Tongue (tissue), 1 donor: ENCODE measurements at regions not wholly inside any gene's neighbourhood (a gene's known extent, or its start where the extent isn't known, plus 50 kb on each side); places are given as distances from the start of the nearest gene placed in this dataset.

ENCODE experiments used
- DNase-seq: peaks from one replicate; pipeline ENCODE4 v3.0.0-alpha.2; 2015

DNA sequence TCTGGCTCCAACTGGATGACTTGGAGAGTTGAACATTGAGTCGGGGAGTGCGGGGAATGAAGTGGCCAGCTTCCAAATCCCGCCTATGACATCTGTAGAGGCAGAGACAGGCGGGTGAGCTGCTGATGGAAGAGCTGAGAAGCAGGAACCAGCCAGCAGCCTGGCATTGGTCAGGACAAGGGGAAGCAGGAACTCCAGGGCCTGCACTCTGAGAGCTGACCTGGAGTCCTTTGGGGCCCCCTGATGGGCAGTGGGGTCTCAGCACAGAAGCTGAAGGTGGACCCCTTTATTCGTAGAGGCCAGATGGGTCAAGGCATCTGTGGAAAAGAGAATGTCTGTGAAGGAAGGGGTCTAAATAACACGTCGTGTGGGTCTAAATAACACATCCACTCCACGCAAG is 57.0 kb downstream of the SEC61G start:
- no peak for DNase-seq

DNA sequence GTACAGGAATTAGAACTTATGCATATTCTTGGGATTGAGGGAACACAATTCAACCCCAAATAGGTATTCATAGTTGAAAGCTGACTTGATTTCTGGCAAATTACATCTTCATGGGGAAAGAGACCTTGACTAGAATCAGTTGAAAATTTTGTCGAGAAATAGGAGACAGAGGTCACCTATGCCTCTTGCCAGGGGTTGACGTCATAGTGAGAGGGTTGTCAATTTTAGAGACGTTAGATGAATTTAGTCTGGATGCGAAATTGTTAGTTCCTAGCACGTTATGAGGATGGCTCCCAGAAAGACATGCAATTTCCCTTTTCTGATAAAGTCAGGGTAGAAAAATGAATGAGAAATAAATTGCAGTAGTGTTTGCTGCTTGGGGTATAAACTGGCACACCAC is 59.3 kb downstream of the SEC61G start:
- no peak for DNase-seq

DNA sequence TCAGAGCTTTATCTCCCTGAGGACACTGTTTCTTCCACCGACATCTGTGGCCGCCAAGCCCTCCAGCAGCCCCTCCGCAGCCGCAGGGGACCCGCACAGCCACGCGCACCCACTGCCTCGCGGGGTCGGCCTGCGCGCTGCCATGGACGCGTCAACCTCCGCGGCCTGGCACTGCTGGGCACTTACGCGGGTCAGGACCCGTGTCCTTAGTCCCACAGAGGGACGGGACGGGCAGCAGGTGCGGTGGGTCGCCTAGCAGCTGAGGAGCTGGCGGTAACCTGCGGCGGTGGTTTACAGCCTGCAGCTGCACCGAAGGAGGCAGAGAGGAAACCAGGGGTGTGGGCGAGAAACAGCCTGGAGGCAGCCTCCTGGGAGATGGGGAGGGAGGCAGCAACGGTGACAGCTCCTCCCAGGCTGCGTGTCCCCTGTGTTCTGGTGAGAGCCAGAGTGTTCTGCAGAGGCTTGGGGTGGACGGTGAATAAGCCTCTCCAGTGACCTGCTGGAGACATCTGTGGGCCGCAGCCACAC is 61.3 kb downstream of the SEC61G start:
- no peak for DNase-seq

DNA sequence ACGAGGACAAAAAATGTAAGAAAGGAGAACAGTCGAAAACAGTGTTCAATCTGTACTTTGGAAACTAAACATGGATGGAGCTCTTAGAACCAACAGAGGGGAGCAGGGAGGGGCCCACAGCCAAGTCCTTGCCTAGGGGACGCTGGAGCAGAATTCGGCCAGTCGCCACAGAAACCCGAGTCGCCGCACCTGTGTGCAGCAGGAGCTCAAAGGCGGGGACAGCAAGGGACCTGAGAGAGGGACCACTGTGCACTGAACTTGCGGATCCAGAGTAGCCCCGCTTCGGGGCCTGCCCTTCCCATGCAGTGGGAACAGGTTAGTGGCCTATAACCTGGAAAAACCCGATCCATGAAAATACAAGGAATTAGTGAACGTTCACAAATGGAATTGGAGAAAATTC is 68.1 kb downstream of the SEC61G start:
- DNase-seq = no peak

DNA sequence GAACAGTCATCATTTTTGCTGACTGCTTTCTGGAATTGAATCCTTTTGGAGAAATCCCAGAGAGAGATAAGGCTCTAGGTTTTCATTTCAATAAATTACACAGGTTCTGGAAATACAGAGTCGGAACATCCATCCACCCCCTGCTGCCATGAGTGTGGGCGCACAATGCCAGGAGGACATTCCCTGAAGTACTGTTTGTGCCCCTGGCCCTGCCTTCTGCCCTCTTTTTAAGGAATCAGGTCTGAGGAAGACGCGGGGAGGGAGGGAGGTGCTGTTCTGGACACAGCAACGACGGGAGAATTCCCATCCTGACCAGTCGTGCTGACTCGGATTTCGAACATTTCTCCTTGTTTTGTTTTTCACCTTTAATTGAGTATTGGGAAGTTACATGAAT is 69.0 kb downstream of the SEC61G start:
- DNase-seq = no peak

DNA sequence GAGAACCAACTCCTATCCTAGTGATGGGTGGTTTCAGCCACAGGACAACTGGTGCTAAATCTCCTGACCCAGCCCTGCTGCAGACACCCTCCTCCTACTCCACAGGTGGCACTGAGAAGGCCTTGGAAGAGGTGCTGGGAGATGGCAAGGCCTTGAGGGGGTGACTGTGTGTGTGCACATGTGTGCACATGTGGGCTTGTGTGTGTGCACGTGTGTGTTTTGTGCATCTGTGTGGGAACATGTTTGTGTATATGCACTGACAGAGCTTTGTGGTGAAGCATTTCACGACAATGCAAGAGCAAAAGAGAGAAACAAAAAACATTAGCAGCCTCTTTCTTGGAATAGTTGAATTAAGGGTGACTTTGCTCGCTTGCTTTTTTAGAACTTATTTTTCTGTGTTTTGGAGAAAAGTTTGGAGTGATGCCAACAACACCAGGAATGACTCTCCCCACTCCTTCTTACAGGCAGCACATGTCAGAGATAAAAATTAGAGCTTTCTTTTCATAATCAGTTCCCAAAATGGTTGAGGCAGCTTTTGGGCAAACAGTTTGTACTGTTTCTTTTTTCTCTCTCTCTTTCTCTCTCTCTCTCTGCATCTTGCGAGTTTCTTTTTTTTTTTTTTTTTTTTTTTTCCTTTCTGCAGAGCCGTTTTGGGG is 69.5 kb downstream of the SEC61G start:
- DNase-seq = no peak

DNA sequence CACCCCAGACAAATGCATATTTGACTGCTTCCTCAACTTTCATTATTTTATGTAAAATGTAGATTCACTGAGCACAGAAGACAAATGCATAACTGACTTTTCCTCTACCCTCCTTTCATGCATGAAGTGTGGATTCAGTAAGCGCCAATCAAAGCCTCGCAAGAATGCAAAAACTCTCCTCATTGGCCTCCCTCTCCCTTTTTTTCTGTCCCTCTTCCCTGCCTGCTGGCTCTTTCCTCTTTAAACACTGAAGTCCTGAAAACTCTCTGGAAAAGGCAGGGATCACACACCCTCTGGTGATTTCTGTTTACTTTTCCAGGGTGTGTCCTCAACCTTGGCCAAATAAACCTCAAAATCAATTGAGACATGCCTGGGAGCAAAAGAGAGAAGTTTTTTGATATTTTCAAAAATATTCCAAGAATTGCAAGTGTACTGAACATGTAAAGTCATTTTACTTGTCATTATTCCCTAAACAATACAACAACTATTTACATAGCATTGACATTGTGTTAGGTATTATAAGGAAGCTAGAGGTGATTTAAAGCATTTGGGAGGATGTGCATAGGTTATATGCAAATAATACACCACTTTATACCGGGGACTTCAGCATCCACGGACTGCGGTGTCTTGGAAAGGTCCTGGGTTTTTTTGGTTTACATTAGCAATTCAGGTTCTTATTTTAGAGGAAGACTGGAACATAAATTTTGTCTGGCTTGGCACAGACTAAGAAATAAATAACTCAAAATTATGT is 71.4 kb downstream of the SEC61G start:
- DNase-seq = no peak

DNA sequence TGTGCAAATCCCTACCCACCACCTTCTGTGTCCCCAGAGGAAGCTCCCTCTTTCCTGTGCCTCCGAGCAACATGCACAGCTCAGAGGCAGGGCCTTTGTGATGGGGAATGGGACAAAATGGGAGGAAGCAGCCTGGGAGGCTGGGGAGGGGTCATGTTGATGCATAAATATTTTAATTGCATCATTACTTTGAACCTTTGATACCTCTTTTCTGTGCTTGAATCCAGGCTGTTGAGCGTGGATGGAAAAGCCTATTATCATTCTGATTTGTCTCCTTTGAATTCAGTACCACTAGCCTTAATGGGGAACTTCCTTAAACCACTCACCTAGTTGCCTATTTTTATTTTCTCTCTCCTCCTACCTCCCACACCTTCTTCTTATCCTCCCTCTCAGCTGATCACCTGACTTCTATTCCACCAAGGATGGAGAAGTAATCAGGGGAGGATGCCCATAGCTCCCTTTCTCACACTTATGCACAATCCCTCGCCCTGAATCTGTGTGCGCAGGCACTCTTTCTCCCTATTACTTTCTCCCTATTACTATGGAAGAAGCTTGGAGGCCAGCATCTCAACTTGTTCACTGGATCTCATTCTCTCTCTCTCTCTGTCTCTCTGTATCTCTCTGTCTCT is 78.5 kb downstream of the SEC61G start:
- DNase-seq = no peak

DNA sequence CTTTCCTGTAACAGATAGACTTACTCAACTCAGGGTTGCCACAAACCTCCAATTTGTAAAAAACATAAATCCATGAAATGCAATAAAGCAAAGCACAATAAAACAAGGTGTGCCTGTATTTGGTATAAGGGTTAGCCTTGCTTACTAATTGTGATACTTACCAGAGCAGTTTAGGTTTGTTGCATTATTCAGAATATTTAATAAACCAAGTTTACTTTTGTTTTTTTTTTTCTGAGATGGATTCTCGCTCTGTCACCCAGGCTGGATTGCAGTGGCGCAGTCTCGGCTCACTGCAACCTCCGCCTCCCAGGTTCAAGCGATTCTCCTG is 79.6 kb downstream of the SEC61G start:
- DNase-seq = no peak

DNA sequence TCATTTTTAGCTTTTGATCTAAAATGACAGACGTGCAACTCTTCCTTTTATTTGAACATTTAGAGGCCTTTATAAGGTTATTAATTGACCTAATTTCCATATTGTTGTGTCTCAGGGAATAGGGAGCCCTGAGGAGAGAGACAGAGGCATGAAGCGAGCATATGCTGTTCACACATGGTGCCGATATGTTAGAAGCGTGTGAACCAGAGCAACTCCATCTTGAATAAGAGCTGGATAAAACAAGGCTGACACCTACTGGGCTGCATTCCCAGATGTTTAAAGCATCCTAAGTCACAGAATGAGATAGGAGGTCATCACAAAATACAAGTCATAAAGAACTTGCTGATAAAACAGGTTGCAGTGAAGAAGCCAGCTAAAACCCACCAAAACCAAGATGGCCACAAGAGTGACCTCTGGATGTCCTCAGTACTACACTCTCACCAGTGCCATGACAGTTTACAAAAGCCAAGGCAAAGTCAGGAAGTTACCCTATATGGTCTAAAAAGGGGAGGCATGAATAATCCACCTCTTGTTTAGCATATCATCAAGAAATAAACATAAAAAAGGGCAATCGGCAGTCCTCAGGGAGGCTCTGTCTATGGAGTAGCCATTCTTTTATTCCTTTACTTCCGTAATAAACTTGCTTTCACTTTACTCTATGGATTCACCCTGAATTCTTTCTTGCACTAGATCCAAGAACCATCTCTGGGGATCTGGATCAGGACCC is 80.1 kb downstream of the SEC61G start:
- no peak for DNase-seq

DNA sequence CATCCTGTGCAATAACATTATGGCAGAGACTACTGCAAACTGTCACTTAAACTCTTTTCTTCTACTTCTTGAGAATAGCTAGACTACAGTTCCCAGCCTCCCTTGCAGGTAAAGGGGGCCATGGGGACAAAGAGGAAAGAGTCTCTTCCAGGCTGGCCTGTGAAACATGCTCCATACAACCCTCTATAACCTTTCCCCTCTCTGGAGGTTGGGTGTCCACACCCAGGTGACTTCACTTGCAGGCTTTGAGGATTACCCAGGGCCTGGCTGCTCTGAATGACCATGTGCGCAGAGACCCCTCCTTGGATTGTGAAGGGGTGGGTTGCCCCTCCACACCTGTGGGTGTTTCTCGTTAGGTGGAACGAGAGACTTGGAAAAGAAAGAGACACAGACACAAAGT is 84.1 kb downstream of the SEC61G start:
- DNase-seq = no peak

DNA sequence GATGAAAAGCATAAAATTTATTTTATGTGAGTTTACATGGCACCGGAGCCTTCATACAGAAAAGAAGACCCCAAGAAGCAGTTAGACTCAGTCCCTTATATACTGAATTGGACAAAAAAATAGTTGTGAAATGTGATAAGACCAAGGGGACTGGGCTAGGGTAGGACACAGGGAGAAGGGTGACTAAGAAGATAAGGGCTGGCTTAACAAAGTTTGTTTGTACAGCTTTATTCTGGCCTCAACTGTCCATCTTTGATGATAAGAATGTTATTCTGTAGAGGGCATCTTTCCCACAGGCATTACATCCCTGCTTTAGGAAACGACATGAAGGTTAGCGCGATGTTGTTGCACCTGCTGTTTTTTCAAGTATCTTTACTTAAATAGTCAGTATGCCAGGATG is 86.5 kb downstream of the SEC61G start:
- no peak for DNase-seq

DNA sequence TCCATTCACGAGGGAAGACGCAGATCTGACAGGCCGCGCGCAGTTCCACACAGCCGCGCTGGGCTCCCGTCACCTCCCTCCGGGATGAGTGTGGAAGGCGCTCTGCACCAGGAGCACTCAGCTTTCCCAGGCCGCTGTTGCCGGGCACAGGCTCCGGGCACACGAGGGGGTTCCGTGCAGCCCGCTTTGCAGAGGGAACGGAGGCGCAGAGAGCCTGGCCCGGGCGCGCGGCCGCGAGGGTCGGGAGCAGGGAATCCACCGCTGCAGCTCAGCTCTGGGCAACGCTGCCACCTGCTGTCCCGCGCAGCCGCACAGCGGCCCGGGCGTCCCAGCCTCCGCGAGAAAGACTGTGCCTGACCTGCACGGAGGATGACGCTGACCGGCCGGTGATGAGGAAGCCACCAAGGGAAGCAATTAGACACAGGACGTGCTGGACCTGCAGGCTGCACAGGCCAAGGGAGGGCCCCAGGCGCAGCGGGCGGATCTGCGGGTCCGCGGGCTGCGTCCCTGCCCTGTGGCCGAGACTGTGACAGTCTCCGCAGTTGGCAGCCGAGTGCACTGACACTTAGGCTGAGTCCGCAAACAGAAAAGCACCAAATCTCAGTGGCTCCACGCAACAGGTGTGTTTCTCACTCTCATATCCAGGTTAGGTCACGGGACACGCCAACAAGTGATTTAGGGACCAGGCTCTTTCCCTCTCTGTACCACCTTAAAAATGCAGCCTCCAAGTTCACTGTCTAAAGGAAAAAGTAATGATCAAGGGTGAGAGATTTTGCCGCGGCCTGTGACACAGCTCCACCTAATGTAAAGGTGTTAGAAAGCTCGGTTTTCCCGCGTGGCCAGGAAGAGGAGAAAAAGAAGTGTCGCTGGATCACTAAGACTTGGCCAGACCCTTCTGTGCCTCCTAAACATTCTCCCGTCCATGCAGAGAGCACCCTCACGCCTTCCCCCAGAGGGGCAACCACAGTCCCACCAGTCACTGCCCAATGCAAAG is 94.5 kb downstream of the SEC61G start:
- DNase-seq = peak; percentile 81

DNA sequence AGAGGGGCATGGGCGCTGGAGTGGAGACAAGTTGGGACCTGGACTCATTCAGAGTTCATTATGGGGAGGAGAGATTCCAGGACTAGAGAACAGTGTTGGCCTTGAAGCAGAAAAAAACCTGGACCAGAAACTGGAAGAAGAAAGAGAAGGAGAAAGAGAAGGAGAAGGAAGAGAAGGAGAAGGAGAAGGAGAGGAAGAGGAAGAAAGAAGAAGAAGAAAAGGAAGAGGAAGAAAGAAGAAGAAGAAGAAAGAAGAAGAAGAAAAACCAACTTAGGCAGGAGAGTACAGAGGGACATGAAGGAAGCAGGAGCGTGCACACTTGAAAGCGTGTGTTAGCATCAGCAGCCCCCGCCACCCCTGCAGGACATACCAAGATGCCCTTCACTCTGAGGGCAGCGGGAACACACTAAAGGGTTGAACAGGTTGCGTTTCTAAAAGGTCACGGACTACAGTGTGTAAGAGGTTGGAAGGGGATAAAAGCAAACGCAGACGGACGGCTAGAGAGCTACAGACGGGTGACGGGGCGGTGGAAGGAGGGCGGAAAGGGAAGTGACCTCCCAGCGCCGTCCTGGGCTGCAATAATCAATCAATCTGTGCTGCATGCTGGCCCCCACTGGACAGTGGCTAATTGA is 95.3 kb downstream of the SEC61G start:
- no peak for DNase-seq

DNA sequence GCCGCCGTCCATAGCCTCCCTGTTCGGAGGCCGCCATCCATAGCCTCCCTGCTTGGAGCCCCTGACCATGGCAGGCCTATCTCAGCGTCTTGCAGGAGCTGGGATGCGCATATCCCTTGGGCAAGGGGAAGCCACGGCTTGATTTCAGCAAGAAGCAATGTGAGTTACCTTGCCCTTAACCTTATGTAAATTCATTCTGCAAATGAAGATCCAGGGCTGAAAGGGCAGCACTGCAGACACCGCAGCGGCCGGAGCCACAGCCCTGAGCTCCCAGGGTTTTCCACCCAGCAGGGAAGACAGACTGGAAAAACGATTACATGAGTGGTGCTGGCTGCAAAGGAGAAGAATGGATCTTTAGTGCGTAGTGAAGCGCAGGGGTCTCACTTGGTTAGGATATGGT is 95.8 kb downstream of the SEC61G start:
- DNase-seq = no peak

DNA sequence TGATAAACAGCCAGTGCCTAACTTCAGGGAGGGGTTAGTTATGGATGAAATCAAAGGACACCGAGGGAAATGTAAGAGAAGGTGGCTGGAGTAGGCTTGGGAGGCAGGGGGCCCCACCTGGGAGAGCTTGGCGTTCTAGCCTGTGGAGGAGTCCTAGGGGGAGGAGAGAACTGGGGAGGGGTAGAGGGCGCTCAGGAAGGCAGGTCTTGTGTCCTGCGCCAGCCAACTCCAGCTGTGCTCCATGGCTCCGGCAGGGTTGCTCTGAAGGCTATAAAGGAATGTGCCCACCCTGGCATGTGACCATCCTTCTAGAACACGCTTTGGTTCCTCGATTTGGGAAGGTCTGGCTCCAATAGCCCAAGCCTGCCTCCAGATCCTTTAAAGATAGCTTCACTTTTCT is 96.3 kb downstream of the SEC61G start:
- no peak for DNase-seq

DNA sequence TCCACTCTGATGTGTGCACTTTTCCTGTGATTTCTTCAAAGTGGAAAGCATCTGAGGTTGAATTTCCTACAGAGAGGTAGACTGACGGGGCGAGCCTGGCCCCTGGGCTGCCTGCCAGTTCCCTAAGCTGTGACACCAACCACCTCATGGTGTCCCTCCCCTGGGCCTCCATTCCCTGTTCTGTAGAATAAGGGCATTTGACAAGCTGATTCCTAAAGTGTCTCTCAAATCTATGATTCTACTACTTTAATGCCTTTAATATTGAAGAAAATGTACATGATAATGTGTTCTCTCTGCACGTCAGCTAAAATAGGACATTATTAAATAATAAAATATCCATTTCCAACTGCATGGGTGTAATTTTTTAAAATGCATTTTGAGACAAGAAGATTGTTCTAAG is 105.1 kb downstream of the SEC61G start:
- DNase-seq = no peak

DNA sequence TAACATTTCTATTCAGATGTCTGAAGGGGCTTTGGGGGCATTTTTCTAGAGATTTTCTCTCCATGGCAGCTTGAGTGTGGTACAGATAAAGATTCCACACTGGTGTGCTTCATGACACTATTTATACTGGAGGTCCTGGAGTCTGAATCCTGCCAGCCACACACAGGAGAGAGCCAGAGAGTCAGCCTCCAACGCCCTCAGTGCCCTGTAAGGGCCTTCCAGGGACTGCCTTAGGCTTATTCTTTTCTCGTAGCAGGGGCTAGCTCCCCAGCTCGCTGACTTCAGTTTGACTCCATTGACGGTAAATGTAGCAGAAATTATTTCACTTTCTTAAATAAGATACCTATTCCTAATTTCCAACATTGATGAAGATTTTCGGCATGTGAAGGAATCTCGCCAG is 100.9 kb downstream of the VSTM2A start:
- DNase-seq = no peak

DNA sequence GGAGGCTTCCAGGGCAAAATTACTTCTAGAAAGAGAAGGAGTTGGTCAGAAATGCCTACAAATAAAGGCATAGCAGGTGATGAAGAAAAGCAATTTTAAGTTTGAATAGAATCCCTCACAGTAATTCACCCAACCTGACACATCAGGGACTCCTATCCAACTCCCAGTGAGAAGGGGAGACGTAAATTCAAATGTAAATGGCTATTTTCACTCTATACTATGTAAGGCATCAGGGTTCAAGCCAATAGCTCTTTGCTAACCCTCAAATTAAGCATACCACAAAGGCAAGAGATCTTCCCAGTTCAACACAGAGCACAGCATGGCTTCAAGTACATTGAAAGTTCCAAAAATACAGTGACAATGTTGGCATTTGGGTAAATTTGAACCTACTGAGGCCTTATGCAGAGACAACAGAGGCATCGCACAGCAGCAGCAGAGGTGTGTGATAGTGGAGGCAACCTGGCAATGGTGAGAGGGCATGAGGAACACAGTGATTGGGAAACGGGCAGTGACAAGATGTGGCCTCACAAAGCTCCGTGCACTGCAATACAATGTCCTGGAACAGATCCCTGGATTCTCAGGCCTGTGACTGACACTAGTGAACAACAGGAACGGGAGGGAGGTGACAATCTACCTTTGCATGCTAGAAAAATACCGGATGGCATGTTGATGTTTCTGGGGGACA is 95.7 kb downstream of the VSTM2A start:
- DNase-seq = no peak

DNA sequence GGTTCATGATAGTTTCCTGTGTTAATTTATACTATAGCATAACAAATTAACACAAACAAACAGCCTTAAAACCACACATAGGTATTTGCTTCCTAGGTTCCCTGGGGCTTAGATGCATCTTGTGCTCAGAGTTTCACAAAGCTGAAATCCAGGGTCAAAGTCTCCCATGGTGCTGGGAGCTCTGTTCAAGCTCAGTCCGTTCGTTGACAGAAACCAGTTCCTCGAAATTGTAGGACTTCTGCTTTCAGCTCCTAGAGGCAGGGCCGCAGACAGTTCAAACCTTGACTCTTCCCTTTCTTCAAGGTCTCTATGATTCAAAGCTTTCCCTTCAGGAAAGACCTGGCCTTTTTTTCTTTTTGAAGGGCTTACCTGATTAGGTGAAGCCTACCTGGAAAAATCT is 90.5 kb downstream of the VSTM2A start:
- DNase-seq = peak; percentile 18

DNA sequence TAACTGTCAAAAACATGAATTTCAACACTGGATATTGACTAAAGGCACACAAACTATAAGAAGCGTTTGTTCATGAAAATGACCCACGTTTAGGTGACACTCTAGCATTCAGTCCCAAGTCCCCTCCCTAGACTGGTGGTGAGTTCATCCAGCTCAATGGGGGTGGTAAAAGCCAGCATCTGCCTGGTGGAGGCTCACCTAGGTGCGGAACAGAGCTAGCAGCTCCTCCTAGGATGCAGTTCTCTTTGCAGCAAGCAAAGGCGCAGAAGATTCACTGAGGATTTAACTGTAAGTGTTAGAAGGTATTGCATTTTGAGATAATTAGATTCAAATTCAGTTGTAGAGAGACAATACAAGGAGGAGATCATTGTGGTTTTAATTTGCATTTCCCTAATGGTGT is 87.6 kb downstream of the VSTM2A start:
- no peak for DNase-seq
